GM19328 (cell line): ENCODE measurements at regions not wholly inside any gene's neighbourhood (a gene's known extent, or its start where the extent isn't known, plus 50 kb on each side); places are given as distances from the start of the nearest gene placed in this dataset.

ENCODE experiments used
- ATAC-seq: cut with Tn5 transposase; IDR thresholded peaks from one replicate; pipeline ENCODE4 v1.9.1; 2021; ENCODE audit warnings: mild to moderate bottlenecking, moderate library complexity; ENCODE audit not compliant: unreplicated experiment

DNA sequence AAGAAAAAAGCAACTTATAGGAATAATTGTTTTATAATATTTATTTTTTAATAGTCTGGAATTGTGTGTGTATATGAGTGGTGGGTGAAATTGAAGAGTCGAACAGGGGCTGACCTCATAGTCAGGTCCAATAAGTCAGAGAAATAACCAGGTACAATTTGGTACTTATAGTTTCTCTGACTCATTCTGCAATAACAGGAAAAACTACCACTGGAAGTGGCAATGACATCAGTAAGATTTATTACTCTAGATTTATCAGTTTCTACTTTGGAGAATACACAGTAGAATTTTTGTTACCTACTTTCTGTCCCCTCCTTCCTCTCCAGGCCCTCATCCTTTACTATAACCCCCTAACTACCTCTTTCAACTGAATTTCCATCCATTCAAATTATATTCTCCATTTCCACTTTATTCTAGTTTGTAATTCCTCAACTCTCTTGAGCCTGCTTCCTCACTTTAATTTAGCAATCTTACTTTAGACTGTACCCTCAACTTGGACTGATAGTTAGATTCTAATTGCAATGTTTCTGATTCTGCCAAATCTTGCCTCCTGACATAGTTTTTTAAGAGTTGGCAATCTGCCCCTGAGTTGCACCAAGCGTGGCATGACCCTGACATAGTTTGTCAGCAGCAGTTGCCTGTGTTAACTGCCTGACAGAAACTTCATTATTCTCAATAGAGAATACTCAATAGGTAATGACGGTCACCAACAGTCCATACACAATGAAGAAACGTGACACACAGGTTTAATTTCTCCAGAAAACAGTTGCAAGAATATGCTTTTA lies 475.3 kb upstream of the RIOK2 start:
- no peak for ATAC-seq

DNA sequence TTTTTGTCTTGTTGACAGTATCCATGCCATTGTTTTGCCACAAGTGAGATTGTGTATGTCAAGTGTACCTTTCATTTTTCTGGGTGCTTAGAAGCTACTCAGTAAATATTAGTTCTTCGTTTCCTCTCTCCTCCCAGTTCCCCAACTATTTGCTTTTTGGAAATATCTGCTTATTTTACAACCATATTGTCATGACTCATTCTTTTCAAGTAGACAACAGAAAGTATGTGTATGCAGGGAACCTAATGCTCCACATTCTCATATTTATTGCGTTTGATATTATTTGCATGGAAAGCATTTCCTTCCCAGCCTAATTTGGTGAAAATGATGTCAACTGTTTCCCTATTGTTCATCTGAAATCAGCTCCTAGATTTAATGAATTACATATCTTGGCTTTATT lies 483.7 kb upstream of the RIOK2 start:
- ATAC-seq, result no peak

DNA sequence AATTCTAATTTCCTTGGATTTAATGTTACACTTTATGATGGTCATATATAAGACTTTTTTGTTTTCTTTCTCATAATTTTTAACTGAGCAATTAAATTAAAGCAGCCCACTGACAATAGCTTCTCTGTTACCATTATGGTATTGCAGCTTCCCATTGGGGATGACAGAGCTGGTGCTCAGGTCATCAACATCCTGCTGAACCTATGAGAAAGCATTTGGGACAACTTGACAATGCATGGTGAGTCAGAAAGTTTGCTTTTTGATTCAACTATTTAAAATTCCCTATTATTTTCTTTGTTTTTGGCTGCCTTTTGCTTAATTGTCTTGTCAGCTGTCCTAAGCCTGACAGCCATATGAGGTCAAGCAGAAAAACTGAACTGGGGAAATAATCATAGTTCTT lies 487.4 kb upstream of the RIOK2 start:
- ATAC-seq, result no peak

DNA sequence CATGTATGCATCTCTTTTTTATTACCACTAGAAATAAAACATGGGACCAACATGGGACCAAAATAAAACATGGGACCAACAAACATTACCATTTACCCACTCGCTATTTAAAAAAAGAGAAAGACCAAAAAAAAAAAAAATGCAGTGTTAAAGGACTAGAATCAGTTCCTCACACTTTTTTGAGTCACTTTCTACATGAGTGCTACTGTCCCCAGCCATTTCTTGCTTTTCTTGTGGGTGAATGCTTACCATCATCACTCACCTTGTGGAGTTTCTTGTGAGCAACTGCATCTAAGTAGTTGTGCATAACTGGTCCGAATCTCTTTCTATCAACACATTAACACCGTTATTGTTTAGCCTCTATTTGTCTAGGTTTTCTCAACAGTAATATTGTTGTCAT lies 493.6 kb upstream of the RIOK2 start:
- no peak for ATAC-seq

DNA sequence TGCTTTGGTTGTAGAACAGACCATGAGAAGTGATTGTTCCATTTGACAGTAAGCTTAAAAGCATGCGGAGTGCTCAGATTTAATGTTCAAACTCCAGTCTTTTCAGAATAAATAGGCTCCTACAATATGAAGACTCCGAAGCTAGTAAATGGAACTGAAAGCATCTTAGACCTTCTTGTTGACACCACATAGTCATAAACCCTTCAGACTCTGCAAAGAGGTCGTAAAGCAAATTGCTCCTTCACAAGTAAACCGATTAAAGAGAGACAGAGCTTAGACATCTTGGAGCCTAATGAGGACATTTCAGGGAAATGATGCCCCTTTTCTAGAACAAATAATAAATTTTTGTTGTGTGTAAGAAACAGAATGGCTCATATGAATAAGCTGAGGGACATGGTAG lies 511.0 kb upstream of the RIOK2 start:
- no peak for ATAC-seq

DNA sequence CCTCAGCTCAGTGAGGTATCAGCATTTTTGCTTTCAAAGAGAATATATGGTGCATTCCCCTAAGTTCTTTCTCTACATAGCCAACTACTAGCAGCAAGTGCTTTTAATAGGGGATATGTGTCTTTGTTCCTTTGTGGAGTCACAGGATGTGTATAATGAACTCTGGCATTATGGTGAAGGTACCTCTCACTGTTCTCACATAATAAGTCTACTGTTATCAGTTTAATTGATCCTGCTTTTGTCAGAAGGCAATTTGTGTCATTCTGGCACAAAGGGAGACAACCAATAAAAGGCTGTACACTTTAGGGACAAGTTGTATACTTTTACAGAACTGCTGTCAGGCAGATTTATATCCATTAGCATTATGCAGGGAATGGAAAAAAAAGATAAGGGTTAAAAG lies 531.4 kb upstream of the RIOK2 start:
- no peak for ATAC-seq

DNA sequence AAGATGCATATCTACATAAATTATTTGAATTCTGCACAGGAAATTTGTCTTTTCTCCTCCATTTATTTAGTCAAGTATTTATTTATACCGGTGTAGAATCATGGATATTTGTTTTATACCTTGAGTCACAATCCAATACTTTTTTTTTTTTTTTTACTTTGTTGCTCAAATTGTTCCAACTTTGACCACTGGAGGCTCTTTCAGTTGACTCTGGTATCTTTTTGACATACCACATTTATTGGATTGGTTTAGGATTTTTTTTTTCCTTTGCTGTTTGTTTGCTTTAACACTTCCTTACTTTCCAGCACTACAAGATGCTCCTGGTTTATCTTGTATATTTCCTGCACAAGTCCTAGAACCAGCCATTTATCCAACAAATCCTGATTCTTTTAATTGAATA lies 543.1 kb upstream of the RIOK2 start:
- no peak for ATAC-seq

DNA sequence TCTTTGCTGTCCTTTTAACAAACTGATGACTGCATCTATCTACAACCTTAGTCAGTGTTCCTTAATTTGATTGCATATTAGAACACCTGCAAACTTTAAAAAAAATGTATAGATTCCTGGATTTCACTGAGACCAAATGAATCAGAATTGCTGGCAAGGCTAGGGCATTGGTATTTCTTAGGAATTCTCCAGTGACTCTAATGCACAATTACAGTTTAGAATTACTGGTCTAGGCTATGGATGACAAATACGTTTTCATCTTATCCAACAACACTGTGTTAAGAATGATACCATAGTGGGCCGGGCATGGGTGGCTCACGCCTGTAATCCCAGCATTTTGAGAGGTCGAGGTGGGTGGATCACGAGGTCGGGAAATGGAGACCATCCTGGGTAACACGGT lies 545.9 kb upstream of the RIOK2 start:
- ATAC-seq, result no peak

DNA sequence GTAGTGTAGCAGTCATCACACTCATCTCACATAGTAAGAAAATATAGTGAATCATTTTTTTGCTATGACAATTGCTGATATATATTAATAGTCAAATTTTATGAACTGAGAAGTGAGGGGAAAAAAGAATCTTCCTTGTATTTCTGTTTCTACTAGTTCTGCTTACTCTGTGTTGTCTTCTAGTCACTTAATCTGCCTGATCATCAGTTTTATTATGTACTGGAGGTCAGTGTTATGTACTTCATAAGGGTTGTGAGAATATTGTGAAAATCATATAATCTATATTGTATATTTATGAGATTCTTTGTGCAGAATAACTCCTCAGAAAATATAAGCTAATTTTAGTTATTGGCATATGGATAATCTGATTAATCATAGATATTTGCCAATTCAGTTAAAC lies 546.9 kb upstream of the RIOK2 start:
- ATAC-seq, result no peak

DNA sequence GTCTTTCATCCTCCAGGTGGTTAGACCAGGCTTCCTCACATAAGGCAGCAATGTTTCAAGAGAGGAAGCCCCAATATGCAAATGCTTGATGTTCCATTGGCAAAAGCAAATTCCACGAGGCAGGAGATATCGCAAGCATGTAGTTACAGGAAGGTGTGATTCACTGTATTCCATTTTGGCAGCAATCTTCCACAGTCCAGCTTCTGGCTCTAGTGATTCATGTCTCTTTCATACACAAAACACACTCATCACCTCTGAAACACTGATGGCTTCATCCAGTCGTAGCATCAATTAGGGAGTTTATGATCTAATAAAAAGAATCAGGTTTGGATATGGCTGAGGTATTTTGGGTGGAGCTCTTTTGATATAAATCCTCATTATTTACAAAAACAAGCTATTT lies 552.2 kb upstream of the RIOK2 start:
- no peak for ATAC-seq

DNA sequence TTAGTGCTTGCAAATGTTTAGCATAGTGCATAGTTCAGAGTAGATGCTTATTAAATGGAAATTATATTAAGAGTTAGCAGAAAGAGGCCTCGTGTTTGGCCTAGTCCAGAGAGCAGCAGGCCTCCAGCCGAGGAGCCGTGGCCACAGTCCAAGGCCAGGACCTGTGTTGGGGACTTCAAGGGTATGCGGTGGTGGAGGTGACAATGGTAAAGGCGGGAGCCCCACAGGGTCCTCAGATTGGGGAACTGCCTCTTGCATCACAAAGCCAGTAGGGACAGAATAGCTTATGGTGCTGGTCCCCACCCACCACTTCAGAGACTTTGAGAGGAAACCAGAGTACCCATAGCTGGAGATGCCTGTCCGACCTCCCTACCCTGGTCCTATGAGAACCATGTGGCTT lies 554.6 kb upstream of the RIOK2 start:
- ATAC-seq, result no peak

DNA sequence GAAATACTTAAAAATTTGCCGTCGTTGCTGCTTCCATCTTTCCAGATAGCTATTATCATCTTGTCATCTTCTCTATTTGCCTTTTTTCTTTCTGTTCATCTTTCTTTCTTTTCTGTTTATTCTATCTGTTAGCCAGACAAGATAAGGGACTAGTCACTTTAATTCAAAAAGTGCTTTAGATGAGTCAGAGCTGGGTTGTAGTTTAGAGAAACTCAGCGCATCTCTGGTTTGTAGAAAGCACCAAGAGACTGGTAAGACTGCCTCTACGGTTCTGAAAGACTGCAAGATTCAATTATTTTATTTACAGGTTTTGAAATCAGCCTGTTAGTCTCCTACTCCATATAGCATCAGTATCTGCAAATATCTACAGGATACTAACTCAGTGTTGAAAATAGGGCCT lies 562.8 kb upstream of the RIOK2 start:
- ATAC-seq, result no peak

DNA sequence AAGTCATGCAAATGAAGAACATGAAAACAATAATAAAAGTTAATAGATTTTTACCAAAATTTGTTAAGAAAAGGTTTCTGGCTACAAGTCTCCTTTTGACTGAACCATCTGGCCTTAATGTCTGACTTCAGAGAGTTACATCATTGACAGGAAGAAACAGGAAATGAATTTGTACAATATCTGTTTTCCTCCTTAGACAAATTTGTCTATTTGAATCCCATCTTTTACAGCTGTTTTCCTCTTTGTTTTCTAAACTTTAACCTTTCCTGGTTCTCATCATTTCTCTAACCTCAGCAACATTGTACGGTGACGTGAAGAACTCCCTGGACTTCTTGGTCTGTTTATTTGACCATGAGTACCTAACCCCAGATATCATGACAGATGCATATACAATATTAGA lies 567.5 kb upstream of the RIOK2 start:
- no peak for ATAC-seq

DNA sequence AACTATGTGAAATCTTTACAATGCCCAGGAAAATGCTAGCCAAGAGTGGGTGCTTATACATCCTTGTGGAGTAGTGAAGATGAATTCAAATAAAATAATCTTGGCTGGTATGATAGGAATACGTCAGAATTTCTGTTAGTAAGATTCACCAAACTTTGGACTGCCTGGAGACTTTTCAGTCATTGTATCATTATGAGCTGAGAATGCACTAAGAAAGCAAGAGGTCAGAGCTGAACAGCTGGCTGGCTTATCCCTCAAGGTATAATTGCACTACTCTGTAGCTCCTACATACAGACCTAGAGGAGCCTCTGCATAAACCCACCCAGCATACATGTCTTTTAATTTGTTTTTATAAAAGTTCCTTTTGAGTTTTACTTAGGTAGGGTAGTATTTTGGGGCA lies 568.5 kb upstream of the RIOK2 start:
- no peak for ATAC-seq

DNA sequence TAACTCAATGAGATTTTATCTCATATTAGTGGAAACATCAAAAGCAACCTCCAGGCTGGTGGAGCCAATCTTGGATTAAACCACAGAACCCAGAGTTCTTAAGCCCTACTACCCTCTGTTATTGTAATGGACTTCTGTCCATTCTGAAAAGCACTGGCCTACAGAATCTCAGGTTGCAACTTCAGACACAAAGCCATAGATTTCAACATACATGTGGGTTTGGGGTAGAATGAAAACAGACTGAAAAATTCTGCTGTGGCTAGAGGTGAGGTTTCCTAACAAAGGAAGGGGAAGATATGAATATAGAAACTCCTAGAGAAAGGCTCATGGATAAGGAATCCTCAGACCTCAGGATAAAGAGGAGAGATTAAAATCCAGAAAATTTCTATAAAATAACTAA lies 569.8 kb upstream of the RIOK2 start:
- ATAC-seq, result no peak

DNA sequence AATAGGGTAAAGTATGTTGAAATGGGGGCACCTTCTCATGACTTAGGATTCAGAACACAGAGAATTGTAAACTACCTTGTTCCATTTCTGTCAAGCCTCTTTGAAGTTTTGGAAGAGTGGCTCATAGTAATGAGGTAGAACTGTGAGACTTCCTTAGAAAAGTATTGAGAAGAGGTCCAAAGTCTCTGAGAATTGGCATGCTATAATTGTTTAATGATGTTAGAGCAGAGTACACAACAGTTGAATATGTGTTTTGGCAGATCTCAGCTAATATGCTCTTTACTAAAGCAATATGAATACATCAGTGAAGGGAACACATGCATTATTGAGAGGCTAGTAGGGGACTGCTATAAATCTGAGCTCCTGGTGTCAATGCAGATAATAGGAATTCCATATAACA lies 579.4 kb upstream of the RIOK2 start:
- ATAC-seq, result no peak

DNA sequence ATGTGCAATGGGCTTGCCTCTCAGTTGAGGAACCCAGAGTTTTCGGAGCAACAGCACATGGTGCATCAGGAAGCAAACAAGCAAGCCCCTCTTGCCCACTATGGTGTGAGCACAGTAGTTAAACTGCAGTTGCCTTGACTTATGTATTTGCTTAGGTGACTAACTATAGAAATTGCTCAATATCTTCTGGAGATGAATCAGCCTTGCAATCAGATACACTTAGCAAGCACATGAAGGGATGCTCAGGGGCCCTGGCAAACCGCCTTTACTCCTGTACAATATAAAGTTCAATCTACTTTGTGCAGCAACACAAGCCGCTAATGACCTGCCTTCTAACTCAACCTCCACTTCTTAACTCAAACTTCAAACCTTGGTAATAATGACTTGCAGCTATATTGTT lies 581.7 kb upstream of the RIOK2 start:
- no peak for ATAC-seq

DNA sequence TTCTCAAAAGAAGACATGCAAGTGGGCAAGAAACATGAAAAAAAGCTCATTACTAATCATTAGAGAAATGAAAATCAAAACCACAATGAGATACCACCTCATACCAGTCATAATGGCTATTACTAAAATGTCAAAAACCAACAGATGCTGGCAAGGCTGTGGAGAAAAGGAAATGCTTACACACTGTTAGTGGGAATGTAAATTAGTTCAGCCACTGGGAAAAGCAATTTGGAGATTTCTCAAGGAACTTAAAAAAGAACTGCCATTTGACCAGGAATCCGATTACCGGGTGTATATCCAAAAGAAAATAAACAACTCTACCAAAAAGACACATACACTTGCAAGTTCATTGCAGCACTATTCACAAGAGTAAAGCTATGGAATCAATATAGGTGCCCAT lies 595.4 kb upstream of the RIOK2 start:
- ATAC-seq, result no peak

DNA sequence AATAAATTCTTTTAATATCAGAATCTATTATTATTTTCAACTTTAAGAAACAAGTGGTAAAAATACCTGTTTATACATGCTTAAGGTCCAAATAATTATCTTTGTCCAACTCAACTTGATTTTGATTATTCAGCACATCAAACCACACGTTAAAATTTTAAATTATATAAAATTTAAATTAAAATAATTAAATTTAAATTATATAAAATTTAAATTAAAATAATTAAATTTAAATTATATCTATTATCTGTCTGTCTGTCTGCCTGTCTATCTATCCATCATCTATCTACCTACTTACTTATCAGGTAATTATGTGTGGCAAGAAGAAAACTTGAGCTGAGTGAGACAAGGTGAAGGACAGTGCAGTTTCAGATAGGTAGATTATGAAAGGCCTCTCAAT lies 605.3 kb upstream of the RIOK2 start:
- no peak for ATAC-seq

DNA sequence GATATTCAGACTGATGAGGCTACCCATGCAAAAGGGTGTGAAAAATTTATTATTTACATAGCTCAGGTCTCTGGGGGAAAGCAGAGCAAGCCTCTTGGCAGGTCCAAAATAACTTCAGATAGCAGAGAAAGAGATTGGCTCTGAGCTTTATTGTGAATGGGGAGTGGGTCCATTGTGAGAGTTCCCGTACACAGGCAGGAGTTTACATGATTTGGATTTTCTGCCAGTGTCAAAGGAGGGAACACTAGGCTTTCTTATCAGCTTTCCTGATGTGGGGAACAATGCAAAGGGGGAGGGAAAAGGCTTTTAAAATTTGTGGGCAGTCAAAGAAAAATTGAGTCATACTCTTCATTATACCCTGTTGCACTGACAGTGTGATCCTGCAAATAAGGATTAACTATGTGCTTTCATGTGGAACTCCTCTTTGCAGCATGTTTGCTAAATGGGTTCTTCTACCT lies 615.0 kb upstream of the RIOK2 start:
- ATAC-seq, result no peak

DNA sequence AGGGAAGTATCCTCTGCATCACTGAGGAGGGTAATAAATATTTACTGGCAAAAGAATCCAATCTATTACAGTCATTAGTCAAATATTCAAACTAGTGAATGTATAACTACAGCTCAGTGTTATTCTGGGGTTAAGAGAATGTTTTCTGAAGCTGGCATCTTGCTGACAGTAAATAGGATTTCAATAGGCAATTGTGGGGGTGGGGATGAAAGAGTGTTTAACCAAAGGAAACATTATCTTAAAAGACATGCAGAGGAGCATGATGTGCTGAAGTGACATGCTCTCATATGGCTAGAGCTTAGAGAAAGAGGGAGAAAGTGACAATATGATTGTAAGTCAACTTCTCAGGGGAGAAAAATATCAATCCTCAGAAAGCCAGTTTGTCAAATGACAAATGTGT lies 618.4 kb upstream of the RIOK2 start:
- no peak for ATAC-seq

DNA sequence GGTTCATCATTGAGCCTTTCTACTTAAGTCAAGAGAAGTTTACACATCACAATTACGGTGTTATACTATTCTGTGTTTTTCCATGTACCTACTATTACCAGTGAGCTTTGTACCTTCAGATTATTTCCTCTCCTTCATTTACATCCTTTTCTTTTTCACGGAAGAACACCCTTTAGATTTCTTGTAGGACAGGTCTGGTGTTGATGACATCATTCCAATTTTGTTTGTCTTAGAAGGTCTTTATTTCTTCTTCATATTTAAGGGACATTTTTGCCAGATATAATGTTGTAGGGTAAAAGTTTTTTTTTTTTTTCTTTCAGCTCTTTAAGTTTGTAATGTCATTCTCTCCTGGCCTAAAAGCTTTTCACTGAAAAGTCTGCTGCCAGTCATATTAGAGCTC lies 637.1 kb upstream of the RIOK2 start:
- no peak for ATAC-seq

DNA sequence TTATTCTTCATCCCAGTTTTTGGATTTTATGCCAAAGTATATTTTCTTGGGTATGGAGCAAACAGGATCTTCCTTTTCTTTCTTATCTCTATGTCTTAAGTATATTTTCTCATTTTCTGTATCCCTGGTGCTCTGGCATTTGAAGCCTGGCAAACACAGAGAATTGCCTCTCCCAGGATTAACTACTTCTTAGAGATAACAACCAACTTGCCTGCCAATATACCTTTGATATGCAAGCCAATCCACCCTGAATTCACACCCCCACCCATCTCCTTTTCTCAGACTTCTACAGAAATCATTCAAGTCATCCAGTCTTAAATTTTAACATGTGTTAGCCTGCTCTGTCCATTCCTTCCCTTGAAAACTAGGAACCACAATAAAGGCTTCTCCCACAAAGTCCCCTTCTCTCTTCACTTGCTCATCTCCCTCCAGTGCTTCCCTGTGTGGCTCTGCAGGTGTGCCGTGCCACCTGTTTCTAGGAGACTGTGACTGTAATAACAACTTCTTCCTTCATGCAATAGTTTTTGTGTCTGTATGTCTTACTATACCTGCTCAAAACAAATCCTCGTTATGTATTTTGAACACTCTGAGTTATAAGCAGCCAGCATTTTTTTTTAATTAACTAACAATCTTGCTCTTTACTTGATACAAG lies 649.7 kb upstream of the RIOK2 start:
- ATAC-seq, result no peak
